Suprapubic skin (tissue), 4 donors: ENCODE measurements at regions not wholly inside any gene's neighbourhood (a gene's known extent, or its start where the extent isn't known, plus 50 kb on each side); places are given as distances from the start of the nearest gene placed in this dataset.

Experiments used
- CTCF ChIP-seq, 2 donors: fragments of 200-600 bp in 1 of 2; fragments of 450-650 bp in 1 of 2; sonication (generic) in 1 of 2; IDR thresholded peaks; one replicate each; pipeline ENCODE4 v1.5.1; 2016 to 2019; ENCODE audit warnings: antibody characterized with exemption in 2 of 2, mild to moderate bottlenecking in 1 of 2, moderate library complexity in 1 of 2
- POLR2A ChIP-seq, 2 donors: fragments of 450-650 bp; IDR thresholded peaks; one replicate each; pipeline ENCODE4 v1.6.1; 2017; ENCODE audit warnings: antibody characterized with exemption in 2 of 2, mild to moderate bottlenecking in 2 of 2, moderate library complexity in 2 of 2
- POLR2AphosphoS5 ChIP-seq, 3 donors: sonication (generic); formaldehyde crosslinking; IDR thresholded peaks; one replicate each; pipeline ENCODE4 v1.6.1; 2017; ENCODE audit warnings: antibody characterized with exemption in 3 of 3

- TF ChIP-seq POLR2AphosphoS5 (IDR thresholded peaks at IDR 0.05) (no peak), CTCF (IDR thresholded peaks at IDR 0.05) (peak in 1 of 2 donors; percentile 26), POLR2A (IDR thresholded peaks at IDR 0.05) (no peak)
Observed at GRCh38 chr1:105793536-105794146, 1262.8 kb upstream of the PRMT6 start.
